Bronchial epithelial cell (primary cell): ENCODE measurements at regions not wholly inside any gene's neighbourhood (a gene's known extent, or its start where the extent isn't known, plus 50 kb on each side); places are given as distances from the start of the nearest gene placed in this dataset.
A peak's percentile ranks its signal among the peaks of the same experiment; 100 is the strongest.

Source experiments
- DNase-seq: peaks from one replicate; pipeline ENCODE4 v3.0.0-alpha.2; 2010; ENCODE audit warnings: low read depth
- FAIRE-seq: peaks from 2 replicates; lab custom pipeline; 2011; peaks lifted over from hg19 to GRCh38; lab: Jason Lieb, UNC
- H3K27me3 ChIP-seq: 2 replicates; pipeline ENCODE4 v1.5.1; 2011; ENCODE audit warnings: low read length; ENCODE audit not compliant: control insufficient read depth, insufficient read depth
- H3K36me3 ChIP-seq: 2 replicates; pipeline ENCODE4 v1.5.1; 2011; ENCODE audit warnings: low read length; ENCODE audit not compliant: control insufficient read depth, insufficient read depth
- H3K4me3 ChIP-seq: 2 replicates; pipeline ENCODE4 v1.5.1; 2011; ENCODE audit warnings: mild to moderate bottlenecking, low read depth, low read length, control low read depth
- TF ChIP-seq, protein P1 (sequence below): IDR thresholded peaks from 2 replicates; pipeline ENCODE4 v1.5.1; 2011; ENCODE audit warnings: mild to moderate bottlenecking, moderate library complexity, low read length, control low read depth, inconsistent platforms; ENCODE audit not compliant: insufficient read depth, severe bottlenecking

DNA sequence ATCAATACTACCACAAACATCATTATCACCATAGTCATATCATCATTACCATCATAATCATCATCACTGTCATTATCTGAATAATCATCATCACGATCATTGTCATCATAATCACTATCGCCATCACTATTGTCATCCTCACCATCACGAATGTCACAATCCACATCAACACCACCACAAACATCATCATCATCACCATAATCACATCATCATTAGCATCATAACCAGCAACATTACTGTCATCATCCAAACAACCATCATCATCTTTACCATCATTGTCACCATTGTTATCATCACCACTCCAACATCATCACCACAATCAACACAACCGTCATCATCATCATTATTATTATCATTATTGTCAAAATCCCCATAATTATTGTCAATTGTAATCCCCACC, 61.2 kb downstream of the MBD3L1 start:
- TF ChIP-seq, protein P1, sequence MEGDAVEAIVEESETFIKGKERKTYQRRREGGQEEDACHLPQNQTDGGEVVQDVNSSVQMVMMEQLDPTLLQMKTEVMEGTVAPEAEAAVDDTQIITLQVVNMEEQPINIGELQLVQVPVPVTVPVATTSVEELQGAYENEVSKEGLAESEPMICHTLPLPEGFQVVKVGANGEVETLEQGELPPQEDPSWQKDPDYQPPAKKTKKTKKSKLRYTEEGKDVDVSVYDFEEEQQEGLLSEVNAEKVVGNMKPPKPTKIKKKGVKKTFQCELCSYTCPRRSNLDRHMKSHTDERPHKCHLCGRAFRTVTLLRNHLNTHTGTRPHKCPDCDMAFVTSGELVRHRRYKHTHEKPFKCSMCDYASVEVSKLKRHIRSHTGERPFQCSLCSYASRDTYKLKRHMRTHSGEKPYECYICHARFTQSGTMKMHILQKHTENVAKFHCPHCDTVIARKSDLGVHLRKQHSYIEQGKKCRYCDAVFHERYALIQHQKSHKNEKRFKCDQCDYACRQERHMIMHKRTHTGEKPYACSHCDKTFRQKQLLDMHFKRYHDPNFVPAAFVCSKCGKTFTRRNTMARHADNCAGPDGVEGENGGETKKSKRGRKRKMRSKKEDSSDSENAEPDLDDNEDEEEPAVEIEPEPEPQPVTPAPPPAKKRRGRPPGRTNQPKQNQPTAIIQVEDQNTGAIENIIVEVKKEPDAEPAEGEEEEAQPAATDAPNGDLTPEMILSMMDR = no peak
- H3K4me3 ChIP-seq = no peak overlapping the region
- FAIRE-seq (peak; percentile 94), DNase-seq (no peak)
- no peaks in the 10 kb centered on the region for H3K36me3 ChIP-seq
- H3K27me3 ChIP-seq = no peaks in the 10 kb centered on the region

DNA sequence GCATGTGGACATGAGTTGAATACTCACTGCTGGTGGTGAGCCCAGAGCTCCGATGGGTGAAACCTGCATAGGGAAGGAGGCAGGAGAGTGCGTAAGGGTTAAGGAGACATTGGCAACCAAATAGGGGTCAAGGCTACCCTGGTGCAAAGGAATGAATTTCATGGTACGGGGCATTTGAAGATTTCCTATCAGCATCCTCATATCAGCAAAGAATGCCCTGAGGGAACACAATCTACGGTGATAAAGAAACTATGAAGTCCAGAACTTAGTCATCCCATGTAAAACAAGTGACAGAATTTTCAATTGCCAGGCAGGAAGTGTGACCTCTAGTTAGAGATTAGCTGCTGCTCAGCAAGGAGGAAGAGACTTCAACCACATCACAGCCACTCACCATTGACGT, 64.9 kb downstream of the MBD3L1 start:
- TF ChIP-seq, protein P1 = no peak
- H3K36me3 ChIP-seq = no peaks in the 10 kb centered on the region
- FAIRE-seq = no peak
- H3K4me3 ChIP-seq = no peak overlapping the region
- DNase-seq = no peak
- H3K27me3 ChIP-seq = no peaks in the 10 kb centered on the region

DNA sequence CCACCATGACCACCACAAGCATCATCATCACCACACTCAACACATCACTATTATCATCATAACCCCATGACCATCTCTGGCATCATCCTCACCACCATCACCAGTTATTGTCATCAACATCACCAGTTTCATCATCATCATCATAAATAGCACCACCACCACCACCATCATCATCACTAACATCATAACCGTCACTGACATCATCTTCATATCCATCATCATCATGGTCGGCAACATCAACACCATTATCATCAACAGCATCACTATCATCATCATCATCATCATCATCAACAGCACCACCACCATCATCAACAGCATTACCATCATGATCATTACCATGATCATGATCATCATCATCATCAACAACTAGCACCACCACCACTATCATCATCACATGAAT, 67.2 kb downstream of the MBD3L1 start:
- no peaks in the 10 kb centered on the region for H3K27me3 ChIP-seq
- H3K4me3 ChIP-seq = no peak overlapping the region
- peak; percentile 83 for FAIRE-seq

DNA sequence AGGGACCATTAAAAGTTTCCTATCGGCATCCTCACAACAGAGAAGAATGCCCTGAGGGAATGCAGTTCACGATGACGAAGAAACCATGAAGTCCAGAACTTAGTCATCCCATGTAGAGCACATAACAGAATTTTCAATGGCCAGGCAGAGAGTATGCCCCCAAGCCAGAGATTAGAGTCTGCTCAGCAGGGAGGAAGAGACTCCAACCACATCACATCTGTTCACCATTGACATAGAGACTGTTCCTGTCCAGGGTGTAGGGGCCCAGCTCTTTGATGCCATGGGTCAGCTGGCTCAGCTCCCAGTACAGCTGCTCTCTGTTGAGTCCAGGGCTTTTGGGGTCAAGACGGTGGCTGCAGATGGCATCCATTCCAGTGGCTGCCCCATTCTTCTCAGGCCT, 68.2 kb downstream of the MBD3L1 start:
- H3K4me3 ChIP-seq = no peak overlapping the region
- TF ChIP-seq, protein P1 = no peak
- no peaks in the 10 kb centered on the region for H3K27me3 ChIP-seq
- DNase-seq (no peak), FAIRE-seq (peak; percentile 7)
- no peaks in the 10 kb centered on the region for H3K36me3 ChIP-seq

More for the DNA sequence above, 67.2 kb downstream of the MBD3L1 start:
- DNase-seq = no peak
- TF ChIP-seq, protein P1 = no peak
- no peaks in the 10 kb centered on the region for H3K36me3 ChIP-seq

DNA sequence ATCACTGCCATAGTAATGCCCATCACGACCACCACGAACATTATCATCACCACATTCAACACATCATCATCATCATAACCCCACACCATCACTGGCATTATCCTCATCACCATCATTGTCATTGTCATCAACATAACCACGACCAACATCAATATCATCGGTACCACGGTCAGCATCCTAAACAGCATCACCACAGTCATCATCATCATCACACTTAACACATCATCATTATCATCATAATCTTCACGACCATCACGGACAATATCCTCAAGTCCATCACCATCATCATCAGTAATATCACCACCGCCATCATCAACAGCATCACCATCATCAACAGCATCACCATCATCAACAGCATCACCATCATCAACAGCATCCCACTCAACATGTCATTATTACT, 70.3 kb downstream of the MBD3L1 start:
- H3K36me3 ChIP-seq = no peaks in the 10 kb centered on the region
- H3K4me3 ChIP-seq = no peak overlapping the region
- H3K27me3 ChIP-seq = no peaks in the 10 kb centered on the region
- TF ChIP-seq, protein P1 = no peak
- DNase-seq (no peak), FAIRE-seq (peak; percentile 96)

DNA sequence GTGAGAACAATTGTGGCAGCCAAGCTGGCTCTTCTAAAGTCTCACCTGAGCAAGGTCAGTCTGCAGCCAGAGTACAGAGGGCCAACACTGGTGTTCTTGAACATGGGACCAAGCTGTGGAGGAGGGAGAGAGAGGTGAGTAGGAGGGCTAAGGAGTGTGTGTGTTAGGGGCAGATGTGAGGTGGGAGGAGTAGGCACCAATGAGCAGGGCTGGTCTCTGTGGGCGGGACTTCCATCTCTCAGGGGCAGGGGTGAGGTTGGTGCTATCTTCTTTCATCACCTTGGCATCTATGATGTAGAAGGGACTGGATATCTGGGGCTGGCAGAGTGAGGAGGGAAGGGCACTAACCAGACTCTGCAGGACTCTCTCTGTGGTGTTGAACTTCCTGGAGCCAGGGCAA, 72.4 kb downstream of the MBD3L1 start:
- Histone ChIP-seq H3K27me3 (no peaks in the 10 kb centered on the region), H3K36me3 (no peaks in the 10 kb centered on the region), H3K4me3 (no peak overlapping the region)
- FAIRE-seq (peak; percentile 84), DNase-seq (no peak)
- TF ChIP-seq, protein P1 = no peak
